OCI-LY1 (cell line): ENCODE measurements at regions not wholly inside any gene's neighbourhood (a gene's known extent, or its start where the extent isn't known, plus 50 kb on each side); places are given as distances from the start of the nearest gene placed in this dataset.
"Not testable (repeated sequence)": the region's sequence is repeated elsewhere in the genome, so short reads cannot be mapped to it uniquely, and the experiment has no call there.

Experiments
- H2AFZ ChIP-seq: fragments of 200-600 bp; sonication (generic), shearing (Covaris generic); 2 replicates; pipeline ENCODE4 v1.6.0; 2014; ENCODE audit warnings: antibody characterized with exemption, mild to moderate bottlenecking, low read length
- H3F3A ChIP-seq: fragments of 200-600 bp; sonication (generic), shearing (Covaris generic); 2 replicates; pipeline ENCODE4 v1.6.0; 2014; ENCODE audit warnings: mild to moderate bottlenecking, antibody characterized with exemption, low read length, moderate library complexity; ENCODE audit not compliant: insufficient read depth
- H3K27ac ChIP-seq: fragments of 200-600 bp; sonication (generic); 2 replicates; pipeline ENCODE4 v1.5.1; 2014; ENCODE audit warnings: low read length, mixed run types, mild to moderate bottlenecking, low read depth; ENCODE audit not compliant: poor library complexity, severe bottlenecking
- H3K27me3 ChIP-seq: fragments of 200-600 bp; sonication (generic); 2 replicates; pipeline ENCODE4 v1.6.0; 2014; ENCODE audit warnings: antibody characterized with exemption, mild to moderate bottlenecking, low read length, moderate library complexity; ENCODE audit not compliant: insufficient read depth
- H3K36me3 ChIP-seq: fragments of 200-600 bp; sonication (generic); 2 replicates; pipeline ENCODE4 v1.6.1; 2014; ENCODE audit warnings: mild to moderate bottlenecking, antibody characterized with exemption, low read length, moderate library complexity, mixed read lengths; ENCODE audit not compliant: insufficient read depth
- H3K4me1 ChIP-seq: fragments of 200-600 bp; sonication (generic); 2 replicates; pipeline ENCODE4 v1.5.1; 2014; ENCODE audit warnings: mild to moderate bottlenecking, low read length, moderate library complexity; ENCODE audit not compliant: insufficient read depth, severe bottlenecking
- H3K4me2 ChIP-seq: fragments of 200-600 bp; sonication (generic), shearing (Covaris generic); 2 replicates; pipeline ENCODE4 v1.6.1; 2014; ENCODE audit warnings: low read length
- H3K4me3 ChIP-seq: fragments of 200-600 bp; sonication (generic); 2 replicates; pipeline ENCODE4 v1.5.1; 2014; ENCODE audit warnings: low read length, low read depth, mild to moderate bottlenecking, mixed read lengths; ENCODE audit not compliant: poor library complexity, severe bottlenecking
- H3K79me2 ChIP-seq: fragments of 200-600 bp; shearing (Covaris generic); 2 replicates; pipeline ENCODE4 v1.6.1; 2016; ENCODE audit warnings: mixed run types, low read length, mixed read lengths; ENCODE audit not compliant: insufficient read depth
- H3K9ac ChIP-seq: fragments of 200-600 bp; sonication (generic), shearing (Covaris generic); 2 replicates; pipeline ENCODE4 v1.6.1; 2014; ENCODE audit warnings: mild to moderate bottlenecking, low read length, mixed read lengths
- H3K9me2 ChIP-seq: fragments of 200-600 bp; sonication (generic), shearing (Covaris generic); 2 replicates; pipeline ENCODE4 v1.6.1; 2014; ENCODE audit warnings: low read depth, mild to moderate bottlenecking, low read length, mixed read lengths
- H3K9me3 ChIP-seq: fragments of 200-600 bp; shearing (Covaris generic); 2 replicates; pipeline ENCODE4 v1.6.1; 2014; ENCODE audit warnings: low read length, mixed read lengths
- H4K20me1 ChIP-seq: fragments of 200-600 bp; sonication (generic), shearing (Covaris generic); 2 replicates; pipeline ENCODE4 v1.6.0; 2016; ENCODE audit warnings: mild to moderate bottlenecking, low read length; ENCODE audit not compliant: insufficient read depth
- CTCF ChIP-seq: fragments of 200-600 bp; sonication (generic), shearing (Covaris generic); IDR thresholded peaks from 2 replicates; pipeline ENCODE4 v1.5.1; 2017; ENCODE audit warnings: mild to moderate bottlenecking, antibody characterized with exemption, low read length, moderate library complexity, mixed read lengths
- EZH2 ChIP-seq: fragments of 200-600 bp; sonication (generic), shearing (Covaris generic); IDR thresholded peaks from 2 replicates; pipeline ENCODE4 v1.8.0; 2017; ENCODE audit warnings: borderline replicate concordance, mixed run types, mild to moderate bottlenecking, antibody characterized with exemption, low read length, moderate library complexity, mixed read lengths

GRCh38 chrX:73905749-73906374 lies 53.3 kb upstream of the XIST start:
- H3K9me2 ChIP-seq, H3K79me2 ChIP-seq, H3K9me3 ChIP-seq, H3K36me3 ChIP-seq, H3K4me1 ChIP-seq, H3K27ac ChIP-seq, H4K20me1 ChIP-seq, H3F3A ChIP-seq, H3K4me3 ChIP-seq, H3K4me2 ChIP-seq, H3K9ac ChIP-seq, H3K27me3 ChIP-seq, H2AFZ ChIP-seq: not testable (repeated sequence)

GRCh38 chrX:73903941-73904340 lies 51.4 kb upstream of the XIST start:
- H3K4me1 ChIP-seq = no peaks in the 10 kb centered on the region
- no peak overlapping the region for H3K27ac ChIP-seq
- H4K20me1 ChIP-seq = no peaks in the 10 kb centered on the region
- H3F3A ChIP-seq = no peaks in the 10 kb centered on the region
- no peaks in the 10 kb centered on the region for H3K79me2 ChIP-seq
- H3K9me2 ChIP-seq = no peaks in the 10 kb centered on the region
- no peaks in the 10 kb centered on the region for H3K27me3 ChIP-seq
- no peak overlapping the region for H3K4me2 ChIP-seq
- no peaks in the 10 kb centered on the region for H3K36me3 ChIP-seq
- no peaks in the 10 kb centered on the region for H3K9me3 ChIP-seq
- no peak overlapping the region for H3K9ac ChIP-seq
- H3K4me3 ChIP-seq = no peak overlapping the region
- H2AFZ ChIP-seq = no peak overlapping the region
- TF ChIP-seq EZH2 (no peak), CTCF (no peak)
